ENCODE measurements at regions not wholly inside any gene's neighbourhood (a gene's known extent, or its start where the extent isn't known, plus 50 kb on each side); places are given as distances from the start of the nearest gene placed in this dataset.
"Not testable (repeated sequence)": the region's sequence is repeated elsewhere in the genome, so short reads cannot be mapped to it uniquely, and the experiment has no call there.

DNA sequence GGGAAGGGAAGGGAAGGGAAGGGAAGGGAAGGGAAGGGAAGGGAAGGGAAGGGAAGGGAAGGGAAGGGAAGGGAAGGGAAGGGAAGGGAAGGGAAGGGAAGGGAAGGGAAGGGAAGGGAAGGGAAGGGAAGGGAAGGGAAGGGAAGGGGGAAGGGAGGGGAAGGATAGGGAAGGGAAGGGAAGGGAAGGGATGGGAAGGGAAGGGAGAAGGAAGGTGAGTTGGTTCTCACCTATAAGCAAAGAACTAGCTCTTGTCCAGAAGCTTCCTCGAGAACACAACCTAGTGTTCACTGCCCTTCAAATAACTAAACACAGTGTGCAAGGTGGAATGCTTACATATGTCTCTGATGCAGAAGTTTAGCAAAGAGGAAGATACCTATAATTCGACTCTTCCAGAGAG lies 59.6 kb upstream of the MYO3A start:
- TF ChIP-seq ZNF70, ZNF8, ZFP30 (CRISPR knock-in tag; IDR thresholded peaks at IDR 0.05): not testable (repeated sequence)
- TF ChIP-seq, protein P1, sequence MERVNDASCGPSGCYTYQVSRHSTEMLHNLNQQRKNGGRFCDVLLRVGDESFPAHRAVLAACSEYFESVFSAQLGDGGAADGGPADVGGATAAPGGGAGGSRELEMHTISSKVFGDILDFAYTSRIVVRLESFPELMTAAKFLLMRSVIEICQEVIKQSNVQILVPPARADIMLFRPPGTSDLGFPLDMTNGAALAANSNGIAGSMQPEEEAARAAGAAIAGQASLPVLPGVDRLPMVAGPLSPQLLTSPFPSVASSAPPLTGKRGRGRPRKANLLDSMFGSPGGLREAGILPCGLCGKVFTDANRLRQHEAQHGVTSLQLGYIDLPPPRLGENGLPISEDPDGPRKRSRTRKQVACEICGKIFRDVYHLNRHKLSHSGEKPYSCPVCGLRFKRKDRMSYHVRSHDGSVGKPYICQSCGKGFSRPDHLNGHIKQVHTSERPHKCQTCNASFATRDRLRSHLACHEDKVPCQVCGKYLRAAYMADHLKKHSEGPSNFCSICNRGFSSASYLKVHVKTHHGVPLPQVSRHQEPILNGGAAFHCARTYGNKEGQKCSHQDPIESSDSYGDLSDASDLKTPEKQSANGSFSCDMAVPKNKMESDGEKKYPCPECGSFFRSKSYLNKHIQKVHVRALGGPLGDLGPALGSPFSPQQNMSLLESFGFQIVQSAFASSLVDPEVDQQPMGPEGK (CRISPR knock-in tag; IDR thresholded peaks at IDR 0.05; ENCODE audit: borderline replicate concordance), result not testable (repeated sequence)

Measured in SK-N-SH treated with all-trans-retinoic acid at 6 μM for 48 hours (cell line).